GM12891 (cell line): ENCODE measurements at regions not wholly inside any gene's neighbourhood (a gene's known extent, or its start where the extent isn't known, plus 50 kb on each side); places are given as distances from the start of the nearest gene placed in this dataset.

Experiments
- POLR2AphosphoS5 ChIP-seq: IDR thresholded peaks from 2 replicates; pipeline ENCODE4 v1.6.1; 2011; ENCODE audit warnings: low read depth, low read length, control low read depth
- POU2F2 ChIP-seq: IDR thresholded peaks from 2 replicates; pipeline ENCODE4 v1.6.1; 2011; ENCODE audit warnings: low read depth, mild to moderate bottlenecking, control low read depth, low read length, moderate library complexity

DNA sequence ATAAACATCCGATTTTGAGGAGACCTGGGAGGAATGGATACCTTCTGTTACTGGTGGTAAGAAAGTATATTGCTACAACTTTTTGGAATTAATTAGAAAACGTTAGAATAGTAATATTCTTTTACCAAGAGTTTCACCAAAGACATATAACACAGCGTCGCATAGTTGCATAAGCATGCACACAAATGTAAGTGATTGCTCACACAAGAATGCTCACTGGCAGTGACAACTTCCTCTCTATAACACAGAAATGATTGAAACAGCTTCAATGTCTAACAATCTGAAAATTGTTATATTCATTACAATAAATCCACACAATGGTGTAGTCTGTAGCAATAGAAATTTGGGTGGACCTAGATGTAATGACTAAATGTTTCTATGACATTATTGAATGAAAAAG lies 998.6 kb downstream of the TTLL7 start:
- TF ChIP-seq POU2F2: no peak
- TF ChIP-seq POLR2AphosphoS5: no peak
